Type B pancreatic cell (in vitro differentiated cells): ENCODE measurements at regions not wholly inside any gene's neighbourhood (a gene's known extent, or its start where the extent isn't known, plus 50 kb on each side); places are given as distances from the start of the nearest gene placed in this dataset.

Experiments used
- DNase-seq: peaks from one replicate; pipeline ENCODE4 v3.0.0; 2021; ENCODE audit warnings: mixed read lengths; ENCODE audit not compliant: unreplicated experiment; ENCODE audit errors: extremely low spot score
- H3K27ac Mint-ChIP-seq: 2 replicates; pipeline ENCODE4 v1.8.0; 2021; ENCODE audit warnings: mild to moderate bottlenecking, mixed read lengths
- H3K27me3 Mint-ChIP-seq: 2 replicates; pipeline ENCODE4 v1.8.0; 2021; ENCODE audit warnings: mixed read lengths
- H3K36me3 Mint-ChIP-seq: 2 replicates; pipeline ENCODE4 v1.8.0; 2021; ENCODE audit warnings: mixed read lengths
- H3K4me1 Mint-ChIP-seq: one replicate; pipeline ENCODE4 v1.8.0; 2021; ENCODE audit warnings: mixed read lengths; ENCODE audit not compliant: unreplicated experiment
- H3K4me3 Mint-ChIP-seq: 2 replicates; pipeline ENCODE4 v1.8.0; 2021; ENCODE audit warnings: mild to moderate bottlenecking, mixed read lengths
- H3K9me3 Mint-ChIP-seq: 2 replicates; pipeline ENCODE4 v1.8.0; 2021; ENCODE audit warnings: mixed read lengths
- CTCF ChIP-seq: fragments of 200-600 bp; sonication (generic); conservative IDR thresholded peaks from 2 replicates; pipeline ENCODE4 v1.5.0; 2021; ENCODE audit warnings: antibody characterized with exemption, mild to moderate bottlenecking

- Mint-ChIP-seq H3K27ac (no peak overlapping the region), H3K4me3 (no peak overlapping the region), H3K36me3 (no peaks in the 10 kb centered on the region), H3K9me3 (peaks cover 5% of the 10 kb centered on the region), H3K4me1 (no peaks in the 10 kb centered on the region), H3K27me3 (no peaks in the 10 kb centered on the region)
- no peak for DNase-seq
- TF ChIP-seq CTCF = no peak
Measured at GRCh38 chr12:127652281-127652680, 614.7 kb upstream of the TMEM132C start.

- Mint-ChIP-seq H3K9me3 (peaks cover 5% of the 10 kb centered on the region), H3K27me3 (no peaks in the 10 kb centered on the region), H3K36me3 (no peaks in the 10 kb centered on the region), H3K27ac (no peak overlapping the region), H3K4me1 (no peaks in the 10 kb centered on the region), H3K4me3 (no peak overlapping the region)
- no peak for DNase-seq
- TF ChIP-seq CTCF = no peak
Measured at GRCh38 chr12:127654383-127654985, 612.5 kb upstream of the TMEM132C start.

DNA sequence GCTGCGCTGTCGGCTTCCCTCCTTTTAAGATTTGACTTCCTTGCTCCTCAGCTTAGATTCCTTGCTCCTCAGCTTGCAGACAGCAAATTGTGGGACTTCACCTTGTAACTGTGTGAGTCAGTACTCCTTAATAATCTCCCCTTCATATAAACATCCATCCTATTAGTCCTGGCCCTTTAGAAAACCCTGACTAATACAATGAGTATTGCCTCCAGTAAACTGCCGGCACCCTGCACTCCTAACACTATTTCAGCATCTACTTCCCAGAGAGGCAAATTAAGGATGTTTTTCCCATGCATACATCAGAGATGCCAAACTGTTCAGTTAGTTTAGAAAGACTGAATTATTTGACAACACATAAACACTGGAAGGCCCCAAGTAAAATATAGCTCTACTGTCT lies 611.3 kb upstream of the TMEM132C start:
- Mint-ChIP-seq H3K9me3 (peaks cover 5% of the 10 kb centered on the region), H3K27ac (no peak overlapping the region), H3K4me3 (no peak overlapping the region), H3K4me1 (no peaks in the 10 kb centered on the region), H3K36me3 (no peaks in the 10 kb centered on the region), H3K27me3 (no peaks in the 10 kb centered on the region)
- no peak for TF ChIP-seq CTCF
- DNase-seq = no peak

- TF ChIP-seq CTCF = no peak
- Mint-ChIP-seq H3K4me3 (no peak overlapping the region), H3K9me3 (peaks cover 1% of the 10 kb centered on the region), H3K27me3 (peaks cover 4% of the 10 kb centered on the region), H3K36me3 (no peaks in the 10 kb centered on the region), H3K27ac (no peak overlapping the region), H3K4me1 (no peaks in the 10 kb centered on the region)
- no peak for DNase-seq
Measured at GRCh38 chr12:127656266-127656665, 610.7 kb upstream of the TMEM132C start.

DNA sequence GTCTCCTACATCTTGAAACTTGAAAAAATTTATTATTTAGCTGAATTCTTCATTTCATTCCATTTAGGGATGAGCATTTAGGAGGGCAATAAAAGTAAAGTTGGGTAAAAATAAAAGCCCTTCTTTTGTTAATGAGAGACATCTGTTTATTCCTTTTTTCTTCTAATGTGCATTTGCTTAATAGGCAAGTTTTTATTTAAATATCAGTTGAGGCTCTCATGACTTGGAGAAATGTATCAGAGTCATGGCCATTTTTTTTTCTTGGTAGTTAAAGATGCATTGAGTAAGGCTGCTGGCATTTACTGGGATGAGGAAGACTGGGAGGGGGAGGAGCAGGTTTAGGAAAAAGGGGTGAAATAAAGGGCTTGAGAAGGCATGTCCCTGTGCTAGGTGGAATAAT lies 609.9 kb upstream of the TMEM132C start:
- Mint-ChIP-seq H3K27ac (no peak overlapping the region), H3K27me3 (peaks cover 5% of the 10 kb centered on the region), H3K4me1 (no peaks in the 10 kb centered on the region), H3K36me3 (no peaks in the 10 kb centered on the region), H3K4me3 (no peak overlapping the region), H3K9me3 (no peaks in the 10 kb centered on the region)
- DNase-seq = no peak
- no peak for TF ChIP-seq CTCF

GRCh38 chr12:127660961-127661360 lies 606.0 kb upstream of the TMEM132C start:
- no peaks in the 10 kb centered on the region for H3K9me3 Mint-ChIP-seq
- H3K4me1 Mint-ChIP-seq = no peaks in the 10 kb centered on the region
- H3K4me3 Mint-ChIP-seq = no peak overlapping the region
- no peak for TF ChIP-seq CTCF
- peaks cover 5% of the 10 kb centered on the region for H3K27me3 Mint-ChIP-seq
- no peak for DNase-seq
- H3K27ac Mint-ChIP-seq = no peak overlapping the region
- H3K36me3 Mint-ChIP-seq = no peaks in the 10 kb centered on the region
